Common myeloid progenitor, CD34-positive (primary cell): ENCODE measurements at regions not wholly inside any gene's neighbourhood (a gene's known extent, or its start where the extent isn't known, plus 50 kb on each side); places are given as distances from the start of the nearest gene placed in this dataset.
"Not testable (repeated sequence)": the region's sequence is repeated elsewhere in the genome, so short reads cannot be mapped to it uniquely, and the experiment has no call there.

Experiments used
- CTCF ChIA-PET: fragments of 350-600 bp; sonication (Branson Sonifier 250); formaldehyde crosslinking; loops from one replicate; lab custom pipeline; 2021; ENCODE audit warnings: antibody characterized with exemption; lab: Charles Lee
- POLR2A ChIA-PET: fragments of 350-600 bp; sonication (Branson Sonifier 250); formaldehyde crosslinking; loops from one replicate; lab custom pipeline; 2021; ENCODE audit warnings: antibody characterized with exemption; lab: Charles Lee
- DNase-seq, 3 donors: peaks; one replicate each; pipeline versions ENCODE4 v3.0.0 to v3.0.0-alpha.2; 2013
- H3K27ac ChIP-seq, 2 experiments: 1 replicate in 1 of 2; 2 replicates in 1 of 2; pipeline ENCODE4 v1.7.0; 2013; ENCODE audit warnings: inconsistent platforms in 2 of 2, low read length in 2 of 2, mild to moderate bottlenecking in 2 of 2, low read depth in 1 of 2, moderate library complexity in 1 of 2; ENCODE audit not compliant: severe bottlenecking in 2 of 2, insufficient read depth in 1 of 2, poor library complexity in 1 of 2
- H3K27me3 ChIP-seq, 5 experiments: replicated peaks in 2 of 5; 1 replicate in 3 of 5; 2 replicates in 2 of 5; pipeline versions ENCODE4 v1.6.1 to v1.7.0; 2013; ENCODE audit warnings: low read length in 4 of 5, mild to moderate bottlenecking in 2 of 5, moderate library complexity in 2 of 5, inconsistent platforms in 1 of 5; ENCODE audit not compliant: insufficient read depth in 5 of 5, control insufficient read depth in 4 of 5
- H3K36me3 ChIP-seq, 4 experiments: 1 replicate in 2 of 4; 2 replicates in 2 of 4; pipeline versions ENCODE4 v1.6.1 to v1.7.0; 2013; ENCODE audit warnings: low read length in 3 of 4, control low read depth in 1 of 4, mild to moderate bottlenecking in 1 of 4; ENCODE audit not compliant: control insufficient read depth in 4 of 4, insufficient read depth in 4 of 4
- H3K4me1 ChIP-seq, 4 experiments: 1 replicate in 3 of 4; 2 replicates in 1 of 4; pipeline versions ENCODE4 v1.6.1 to v1.7.1; 2013; ENCODE audit warnings: low read length in 3 of 4, mild to moderate bottlenecking in 3 of 4, control low read depth in 1 of 4, inconsistent platforms in 1 of 4, moderate library complexity in 1 of 4; ENCODE audit not compliant: control insufficient read depth in 4 of 4, insufficient read depth in 4 of 4; ENCODE audit errors: control extremely low read depth in 1 of 4
- H3K4me3 ChIP-seq, 7 experiments: 1 replicate in 4 of 7; 2 replicates in 3 of 7; pipeline versions ENCODE4 v1.5.1 to v1.7.0; 2013; ENCODE audit warnings: mild to moderate bottlenecking in 7 of 7, low read length in 6 of 7, moderate library complexity in 6 of 7, inconsistent platforms in 2 of 7, low read depth in 2 of 7, control low read depth in 1 of 7; ENCODE audit not compliant: insufficient read depth in 4 of 7, control insufficient read depth in 1 of 7; ENCODE audit errors: extremely low read depth in 1 of 7
- H3K9me3 ChIP-seq, 5 experiments: 1 replicate in 4 of 5; 2 replicates in 1 of 5; pipeline versions ENCODE4 v1.6.1 to v1.7.1; 2013; ENCODE audit warnings: low read length in 4 of 5, mild to moderate bottlenecking in 2 of 5, inconsistent platforms in 1 of 5, low read depth in 1 of 5, moderate library complexity in 1 of 5; ENCODE audit not compliant: control insufficient read depth in 4 of 5, insufficient read depth in 2 of 5; ENCODE audit errors: control extremely low read depth in 1 of 5
- WGBS: methylation state at CpG from one replicate; pipeline ENCODE4 v1.1.5; 2013; ENCODE audit not compliant: insufficient coverage; 5-methylcytosine and 5-hydroxymethylcytosine counted together

GRCh38 chrX:139146625-139147024 is 383.9 kb upstream of the F9 start:
- DNase-seq, H3K27me3 ChIP-seq, H3K9me3 ChIP-seq, H3K36me3 ChIP-seq, H3K4me1 ChIP-seq, H3K27ac ChIP-seq, CTCF ChIA-PET, H3K4me3 ChIP-seq, POLR2A ChIA-PET: not testable (repeated sequence)
- no CpG with 5 or more reads among the region's 5 CpGs for WGBS

- H3K27ac ChIP-seq = no peak overlapping the region
- no peaks in the 10 kb centered on the region for H3K27me3 ChIP-seq
- ChIA-PET CTCF (no interaction called here), POLR2A (no interaction called here)
- WGBS = 100% methylated on average over 1 of the region's 3 CpGs
- H3K9me3 ChIP-seq = no peaks in the 10 kb centered on the region
- H3K4me3 ChIP-seq = no peak overlapping the region
- H3K36me3 ChIP-seq = no peaks in the 10 kb centered on the region
- no peak for DNase-seq
- no peaks in the 10 kb centered on the region for H3K4me1 ChIP-seq
Measured at GRCh38 chrX:139141370-139141769, 389.2 kb upstream of the F9 start.

- Histone ChIP-seq H3K27me3 (no peaks in the 10 kb centered on the region), H3K9me3 (no peaks in the 10 kb centered on the region), H3K4me3 (no peak overlapping the region), H3K36me3 (no peaks in the 10 kb centered on the region), H3K4me1 (no peaks in the 10 kb centered on the region), H3K27ac (no peak overlapping the region)
- ChIA-PET POLR2A (no interaction called here), CTCF (no interaction called here)
- whole genome bisulfite sequencing = 82% methylated on average over 5 of the region's 5 CpGs
- no peak for DNase-seq
Measured at GRCh38 chrX:139134316-139134715, 396.2 kb upstream of the F9 start.

- DNase-seq = peak; percentile 26 to 73 (median 65)
- Histone ChIP-seq H3K4me1 (no peaks in the 10 kb centered on the region), H3K27ac (no peak overlapping the region), H3K4me3 (no peak overlapping the region), H3K9me3 (no peaks in the 10 kb centered on the region), H3K36me3 (no peaks in the 10 kb centered on the region), H3K27me3 (no peaks in the 10 kb centered on the region)
- ChIA-PET POLR2A (no interaction called here), CTCF (interaction anchor here (0.9 to 1.5 kb wide), 4 partner anchors 12 to 841 kb away, joined by 3 to 4 read pairs (median 4); no protein-coding TSS in a partner anchor)
- WGBS = 32% methylated on average over 2 of the region's 2 CpGs
Measured at GRCh38 chrX:139126493-139126892, 404.0 kb upstream of the F9 start.

- DNase-seq = no peak
- no peak overlapping the region for H3K27ac ChIP-seq
- no peaks in the 10 kb centered on the region for H3K9me3 ChIP-seq
- no peaks in the 10 kb centered on the region for H3K36me3 ChIP-seq
- no peak overlapping the region for H3K4me3 ChIP-seq
- WGBS = 91% methylated on average over 2 of the region's 3 CpGs
- ChIA-PET POLR2A (no interaction called here), CTCF (interaction anchor here (0.9 to 1.5 kb wide), 3 partner anchors 11 to 841 kb away, joined by 3 to 4 read pairs (median 3); no protein-coding TSS in a partner anchor)
- H3K27me3 ChIP-seq = no peaks in the 10 kb centered on the region
- H3K4me1 ChIP-seq = no peaks in the 10 kb centered on the region
Measured at GRCh38 chrX:139125916-139126315, 404.6 kb upstream of the F9 start.

GRCh38 chrX:139121616-139122286 is 408.8 kb upstream of the F9 start:
- Histone ChIP-seq H3K36me3 (no peaks in the 10 kb centered on the region), H3K27ac (no peak overlapping the region), H3K9me3 (no peaks in the 10 kb centered on the region), H3K4me1 (no peaks in the 10 kb centered on the region), H3K27me3 (no peaks in the 10 kb centered on the region), H3K4me3 (no peak overlapping the region)
- 51% methylated on average over 3 of the region's 4 CpGs for WGBS
- CTCF ChIA-PET = no interaction called here
- POLR2A ChIA-PET = no interaction called here
- DNase-seq = no peak

GRCh38 chrX:139120760-139121159 is 409.2 kb upstream of the FGF13 start:
- WGBS = 100% methylated on average over 1 of the region's 5 CpGs
- no peak for DNase-seq
- Histone ChIP-seq H3K36me3 (no peaks in the 10 kb centered on the region), H3K9me3 (no peaks in the 10 kb centered on the region), H3K4me1 (no peaks in the 10 kb centered on the region), H3K27me3 (no peaks in the 10 kb centered on the region), H3K4me3 (no peak overlapping the region), H3K27ac (no peak overlapping the region)
- POLR2A ChIA-PET = no interaction called here
- CTCF ChIA-PET = no interaction called here
